A549 (cell line): ENCODE measurements at regions not wholly inside any gene's neighbourhood (a gene's known extent, or its start where the extent isn't known, plus 50 kb on each side); places are given as distances from the start of the nearest gene placed in this dataset.

Source experiments
- ATAC-seq, 2 experiments: fragments of 200-7000 bp in 1 of 2; fragments of >200 bp in 1 of 2; cut with Nextera tagmentation in 1 of 2; cut with Tn5 transposase in 1 of 2; 3 replicates each; pipeline versions ENCODE4 v1.8.0 to v1.9.1; 2018 to 2020; ENCODE audit warnings: mild to moderate bottlenecking in 1 of 2, moderate library complexity in 1 of 2
- CTCF ChIA-PET: fragments of 300-600 bp; sonication (Branson Sonifier 250); formaldehyde crosslinking; extraction: SDS; loops from one replicate; lab custom pipeline; 2021; ENCODE audit warnings: antibody characterized with exemption, inconsistent platforms; lab: Yijun Ruan, JAX
- POLR2A ChIA-PET: fragments of 350-600 bp; formaldehyde crosslinking; extraction: SDS; loops from one replicate; lab custom pipeline; 2021; ENCODE audit warnings: antibody characterized with exemption, inconsistent platforms; lab: Yijun Ruan, JAX
- DNase-seq, 2 experiments: peaks; one replicate each; pipeline versions ENCODE4 v3.0.0 to v3.0.0-alpha.2; 2011 to 2016; ENCODE audit warnings: low read depth in 1 of 2, low spot score in 1 of 2
- FAIRE-seq: peaks from 2 replicates; lab custom pipeline; 2011; peaks lifted over from hg19 to GRCh38; lab: Jason Lieb, UNC
- H3K27ac ChIP-seq, 2 experiments: fragments of >200 bp; sonication (Bioruptor Twin); formaldehyde crosslinking; 3 replicates each; pipeline ENCODE4 v1.5.1; 2016 to 2017
- H3K4me1 ChIP-seq: fragments of >200 bp; sonication (Bioruptor Twin); formaldehyde crosslinking; 3 replicates; pipeline ENCODE4 v1.6.1; 2016
- H3K4me2 ChIP-seq: fragments of >200 bp; sonication (Bioruptor Twin); formaldehyde crosslinking; 3 replicates; pipeline ENCODE4 v1.6.1; 2016
- H3K4me3 ChIP-seq: fragments of >200 bp; sonication (Bioruptor Twin); formaldehyde crosslinking; 3 replicates; pipeline ENCODE4 v1.5.1; 2016
- H3K9me3 ChIP-seq: fragments of >200 bp; sonication (Bioruptor Twin); formaldehyde crosslinking; 3 replicates; pipeline ENCODE4 v1.6.1; 2016
- BHLHE40 ChIP-seq: IDR thresholded peaks from 2 replicates; pipeline ENCODE4 v1.6.1; 2012; ENCODE audit warnings: low read depth, low read length, inconsistent platforms
- CBX2 ChIP-seq: fragments of 200-600 bp; sonication (generic); IDR thresholded peaks from 2 replicates; pipeline ENCODE4 v1.6.1; 2016; ENCODE audit warnings: low read depth, mild to moderate bottlenecking, borderline replicate concordance
- E2F6 ChIP-seq: IDR thresholded peaks from 2 replicates; pipeline ENCODE4 v1.6.1; 2012; ENCODE audit warnings: low read depth, borderline replicate concordance
- EHMT2 ChIP-seq: fragments of 200-600 bp; sonication (generic); IDR thresholded peaks from 2 replicates; pipeline ENCODE4 v1.6.1; 2016; ENCODE audit warnings: antibody characterized with exemption, low read depth, mild to moderate bottlenecking, moderate library complexity
- ESRRA ChIP-seq: fragments of 150-350 bp; IDR thresholded peaks from 2 replicates; pipeline ENCODE4 v1.6.1; 2014; ENCODE audit warnings: mild to moderate bottlenecking, low read length, borderline replicate concordance
- FOSL2 ChIP-seq, 2 experiments: fragments of 450-650 bp in 1 of 2; fragments of >200 bp in 1 of 2; sonication (Bioruptor Twin) in 1 of 2; formaldehyde crosslinking; IDR thresholded peaks; 2 replicates each; pipeline versions ENCODE4 v1.5.0 to v1.6.1; 2016 to 2020; ENCODE audit warnings: mild to moderate bottlenecking in 1 of 2, moderate library complexity in 1 of 2
- FOXS1 ChIP-seq: fragments of 250-450 bp; sonication (Bioruptor Pico); IDR thresholded peaks from 2 replicates; pipeline ENCODE4 v1.5.0; 2020; ENCODE audit warnings: mild to moderate bottlenecking, moderate library complexity
- GATA3 ChIP-seq: IDR thresholded peaks from 2 replicates; pipeline ENCODE4 v1.6.1; 2012; ENCODE audit warnings: borderline replicate concordance
- HDAC2 ChIP-seq: fragments of 200-600 bp; sonication (generic); IDR thresholded peaks from 2 replicates; pipeline ENCODE4 v1.6.1; 2016
- HEYL ChIP-seq: fragments of 250-450 bp; sonication (Bioruptor Pico); IDR thresholded peaks from 2 replicates; pipeline ENCODE4 v1.8.0; 2021; ENCODE audit warnings: mild to moderate bottlenecking, moderate library complexity
- HMGXB4 ChIP-seq: fragments of 250-450 bp; sonication (Bioruptor Pico); IDR thresholded peaks from 2 replicates; pipeline ENCODE4 v1.5.0; 2021; ENCODE audit warnings: mild to moderate bottlenecking, moderate library complexity, borderline replicate concordance
- MAZ ChIP-seq: fragments of 150-350 bp; IDR thresholded peaks from 2 replicates; pipeline ENCODE4 v1.6.1; 2014; ENCODE audit warnings: antibody characterized with exemption, low read depth, low read length, borderline replicate concordance
- PHF8 ChIP-seq: fragments of 200-600 bp; sonication (generic); IDR thresholded peaks from 2 replicates; pipeline ENCODE4 v1.6.1; 2016; ENCODE audit warnings: low read depth, mild to moderate bottlenecking, antibody characterized with exemption, moderate library complexity, borderline replicate concordance
- POLR2A ChIP-seq: IDR thresholded peaks from 2 replicates; pipeline ENCODE4 v1.6.1; 2012; ENCODE audit warnings: mild to moderate bottlenecking, low read length
- POLR2AphosphoS2 ChIP-seq: conservative IDR thresholded peaks from 2 replicates; pipeline ENCODE4 v1.6.1; 2012; ENCODE audit warnings: low read length, improper control_type of control experiment, inconsistent platforms
- RAD21 ChIP-seq, 2 experiments: fragments of >200 bp in 1 of 2; sonication (Bioruptor Twin) in 1 of 2; formaldehyde crosslinking in 1 of 2; IDR thresholded peaks in 1 of 2; conservative IDR thresholded peaks in 1 of 2; 2 replicates in 1 of 2; 3 replicates in 1 of 2; pipeline ENCODE4 v1.6.1; 2012 to 2018; ENCODE audit warnings: inconsistent platforms in 1 of 2
- RFX5 ChIP-seq: fragments of 450-650 bp; IDR thresholded peaks from 2 replicates; pipeline ENCODE4 v1.7.1; 2014; ENCODE audit warnings: antibody characterized with exemption, mild to moderate bottlenecking, moderate library complexity
- RNF2 ChIP-seq: fragments of 200-600 bp; sonication (generic); IDR thresholded peaks from 2 replicates; pipeline ENCODE4 v1.6.1; 2016; ENCODE audit warnings: low read depth, mild to moderate bottlenecking, antibody characterized with exemption, moderate library complexity, borderline replicate concordance
- USF2 ChIP-seq: fragments of 450-650 bp; IDR thresholded peaks from 2 replicates; pipeline ENCODE4 v1.6.1; 2014; ENCODE audit warnings: antibody characterized with exemption
- ZC3H11A ChIP-seq: fragments of 450-650 bp; IDR thresholded peaks from 2 replicates; pipeline ENCODE4 v1.6.1; 2014; ENCODE audit warnings: antibody characterized with exemption, mild to moderate bottlenecking
- WGBS: methylation state at CpG from one replicate; pipeline ENCODE4 v1.1.6; 2017; ENCODE audit errors: missing lambda C conversion rate; 5-methylcytosine and 5-hydroxymethylcytosine counted together
- TF ChIP-seq, protein P1 (sequence below): fragments of 250-450 bp; sonication (Bioruptor Pico); IDR thresholded peaks from 2 replicates; pipeline ENCODE4 v1.5.0; 2020; ENCODE audit warnings: low read depth, mild to moderate bottlenecking, moderate library complexity
- TF ChIP-seq, protein P2 (sequence below): fragments of 150-350 bp; IDR thresholded peaks from 2 replicates; pipeline ENCODE4 v1.6.1; 2014; ENCODE audit warnings: low read depth, mild to moderate bottlenecking, low read length
- TF ChIP-seq, protein P3 (sequence below): fragments of >200 bp; sonication (Bioruptor Twin); formaldehyde crosslinking; IDR thresholded peaks from 3 replicates; pipeline ENCODE4 v1.5.1; 2016

- no peak overlapping the region for H3K4me2 ChIP-seq
- CTCF ChIA-PET, result interaction anchor here (0.7 to 1.3 kb wide), 4 partner anchors 9 to 300 kb away, joined by 3 to 4 read pairs (median 3); no protein-coding TSS in a partner anchor
- no peaks in the 10 kb centered on the region for H3K4me1 ChIP-seq
- H3K9me3 ChIP-seq, result peaks cover 16% of the 10 kb centered on the region; the same call in 1 of the 3 replicates
- H3K27ac ChIP-seq, result no peak overlapping the region
- FAIRE-seq (no peak), DNase-seq (no peak), ATAC-seq (no peak)
- TF ChIP-seq RFX5, result no peak
- TF ChIP-seq RAD21 (conservative IDR thresholded peaks at IDR 0.05 in 1 of 2, IDR thresholded peaks at IDR 0.05 in 1 of 2), result no peak
- no peak for TF ChIP-seq HDAC2
- no peak for TF ChIP-seq RNF2
- no peak for TF ChIP-seq POLR2AphosphoS2
- TF ChIP-seq ZC3H11A, result no peak
- TF ChIP-seq E2F6, result no peak
- TF ChIP-seq FOSL2 (IDR thresholded peaks at IDR 0.05), result no peak
- TF ChIP-seq FOSL2 (CRISPR knock-in tag; IDR thresholded peaks at IDR 0.05), result no peak
- WGBS, result 86% methylated on average over 11 of the region's 11 CpGs
- POLR2A ChIA-PET, result no interaction called here
- no peak overlapping the region for H3K4me3 ChIP-seq
These were observed 56.4 kb upstream of the BOD1 start for GRCh38 chr5:173672891-173673290.

GRCh38 chr5:173673295-173674101 lies 57.0 kb upstream of the BOD1 start:
- ATAC-seq (no peak), FAIRE-seq (no peak), DNase-seq (no peak)
- no peak overlapping the region for H3K4me2 ChIP-seq
- no peak for TF ChIP-seq PHF8
- TF ChIP-seq ESRRA, result no peak
- TF ChIP-seq, protein P1, sequence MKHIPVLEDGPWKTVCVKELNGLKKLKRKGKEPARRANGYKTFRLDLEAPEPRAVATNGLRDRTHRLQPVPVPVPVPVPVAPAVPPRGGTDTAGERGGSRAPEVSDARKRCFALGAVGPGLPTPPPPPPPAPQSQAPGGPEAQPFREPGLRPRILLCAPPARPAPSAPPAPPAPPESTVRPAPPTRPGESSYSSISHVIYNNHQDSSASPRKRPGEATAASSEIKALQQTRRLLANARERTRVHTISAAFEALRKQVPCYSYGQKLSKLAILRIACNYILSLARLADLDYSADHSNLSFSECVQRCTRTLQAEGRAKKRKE (CRISPR knock-in tag), result no peak
- TF ChIP-seq MAZ, result no peak
- TF ChIP-seq, protein P2, sequence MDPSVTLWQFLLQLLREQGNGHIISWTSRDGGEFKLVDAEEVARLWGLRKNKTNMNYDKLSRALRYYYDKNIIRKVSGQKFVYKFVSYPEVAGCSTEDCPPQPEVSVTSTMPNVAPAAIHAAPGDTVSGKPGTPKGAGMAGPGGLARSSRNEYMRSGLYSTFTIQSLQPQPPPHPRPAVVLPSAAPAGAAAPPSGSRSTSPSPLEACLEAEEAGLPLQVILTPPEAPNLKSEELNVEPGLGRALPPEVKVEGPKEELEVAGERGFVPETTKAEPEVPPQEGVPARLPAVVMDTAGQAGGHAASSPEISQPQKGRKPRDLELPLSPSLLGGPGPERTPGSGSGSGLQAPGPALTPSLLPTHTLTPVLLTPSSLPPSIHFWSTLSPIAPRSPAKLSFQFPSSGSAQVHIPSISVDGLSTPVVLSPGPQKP, result no peak
- no peak for TF ChIP-seq HMGXB4 (CRISPR knock-in tag)
- TF ChIP-seq, protein P3, sequence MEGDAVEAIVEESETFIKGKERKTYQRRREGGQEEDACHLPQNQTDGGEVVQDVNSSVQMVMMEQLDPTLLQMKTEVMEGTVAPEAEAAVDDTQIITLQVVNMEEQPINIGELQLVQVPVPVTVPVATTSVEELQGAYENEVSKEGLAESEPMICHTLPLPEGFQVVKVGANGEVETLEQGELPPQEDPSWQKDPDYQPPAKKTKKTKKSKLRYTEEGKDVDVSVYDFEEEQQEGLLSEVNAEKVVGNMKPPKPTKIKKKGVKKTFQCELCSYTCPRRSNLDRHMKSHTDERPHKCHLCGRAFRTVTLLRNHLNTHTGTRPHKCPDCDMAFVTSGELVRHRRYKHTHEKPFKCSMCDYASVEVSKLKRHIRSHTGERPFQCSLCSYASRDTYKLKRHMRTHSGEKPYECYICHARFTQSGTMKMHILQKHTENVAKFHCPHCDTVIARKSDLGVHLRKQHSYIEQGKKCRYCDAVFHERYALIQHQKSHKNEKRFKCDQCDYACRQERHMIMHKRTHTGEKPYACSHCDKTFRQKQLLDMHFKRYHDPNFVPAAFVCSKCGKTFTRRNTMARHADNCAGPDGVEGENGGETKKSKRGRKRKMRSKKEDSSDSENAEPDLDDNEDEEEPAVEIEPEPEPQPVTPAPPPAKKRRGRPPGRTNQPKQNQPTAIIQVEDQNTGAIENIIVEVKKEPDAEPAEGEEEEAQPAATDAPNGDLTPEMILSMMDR, result no peak
- no peak for TF ChIP-seq HEYL (CRISPR knock-in tag)
- no peak for TF ChIP-seq EHMT2
- TF ChIP-seq E2F6, result no peak
- TF ChIP-seq FOXS1 (CRISPR knock-in tag), result no peak
- TF ChIP-seq BHLHE40, result no peak
- TF ChIP-seq CBX2, result no peak
- no peak for TF ChIP-seq USF2
- no peak for TF ChIP-seq POLR2A
- TF ChIP-seq GATA3, result no peak
- CTCF ChIA-PET, result interaction anchor here (0.6 to 1.3 kb wide), 4 partner anchors 10 to 300 kb away, joined by 3 to 4 read pairs (median 3); no protein-coding TSS in a partner anchor
- H3K4me3 ChIP-seq, result no peak overlapping the region
- H3K4me1 ChIP-seq, result no peaks in the 10 kb centered on the region
- H3K9me3 ChIP-seq, result peaks cover 16% of the 10 kb centered on the region; the same call in 1 of the 3 replicates
- H3K27ac ChIP-seq, result no peak overlapping the region
- WGBS, result 74% methylated on average over 16 of the region's 16 CpGs
- POLR2A ChIA-PET, result no interaction called here
